GM23248 (cell line): ENCODE measurements at regions not wholly inside any gene's neighbourhood (a gene's known extent, or its start where the extent isn't known, plus 50 kb on each side); places are given as distances from the start of the nearest gene placed in this dataset.

Experiments used
- EZH2 ChIP-seq: fragments of 200-600 bp; sonication (generic); IDR thresholded peaks from 2 replicates; pipeline ENCODE4 v1.6.1; 2018; ENCODE audit warnings: antibody characterized with exemption, mild to moderate bottlenecking; ENCODE audit not compliant: insufficient read depth, poor library complexity, severe bottlenecking
- EZH2phosphoT487 ChIP-seq: fragments of 200-600 bp; sonication (generic); IDR thresholded peaks from 2 replicates; pipeline ENCODE4 v1.6.1; 2018; ENCODE audit warnings: antibody characterized with exemption, moderate library complexity, mild to moderate bottlenecking, low read depth; ENCODE audit not compliant: insufficient read depth

GRCh38 chr13:21875116-21875515 lies 204.2 kb downstream of the FGF9 start:
- TF ChIP-seq EZH2 (no peak), EZH2phosphoT487 (no peak)
